Smooth muscle cell (in vitro differentiated cells): ENCODE measurements at regions not wholly inside any gene's neighbourhood (a gene's known extent, or its start where the extent isn't known, plus 50 kb on each side); places are given as distances from the start of the nearest gene placed in this dataset.

Experiments
- DNase-seq: peaks from one replicate; lab custom pipeline; 2025; ENCODE audit not compliant: unreplicated experiment; lab: John Stamatoyannopoulos, UW
- H2AFZ ChIP-seq: fragments of 200-600 bp; sonication (generic); 2 replicates; pipeline ENCODE4 v1.6.0; 2016; ENCODE audit warnings: antibody characterized with exemption, low read depth, mild to moderate bottlenecking
- H3F3A ChIP-seq: fragments of 200-600 bp; sonication (generic); 2 replicates; pipeline ENCODE4 v1.6.0; 2017; ENCODE audit warnings: antibody characterized with exemption, low read depth
- H3K27ac ChIP-seq: fragments of 200-600 bp; sonication (generic); 2 replicates; pipeline ENCODE4 v1.5.1; 2016; ENCODE audit warnings: low read depth, mild to moderate bottlenecking
- H3K27me3 ChIP-seq: fragments of 200-600 bp; sonication (generic); 2 replicates; pipeline ENCODE4 v1.6.1; 2016; ENCODE audit warnings: low read depth, mild to moderate bottlenecking
- H3K36me3 ChIP-seq: fragments of 200-600 bp; sonication (generic); 2 replicates; pipeline ENCODE4 v1.5.1; 2016; ENCODE audit warnings: low read depth
- H3K4me1 ChIP-seq: fragments of 200-600 bp; sonication (generic); 2 replicates; pipeline ENCODE4 v1.5.1; 2016; ENCODE audit warnings: low read depth
- H3K4me2 ChIP-seq: fragments of 200-600 bp; sonication (generic); 2 replicates; pipeline ENCODE4 v1.6.0; 2016; ENCODE audit warnings: mild to moderate bottlenecking
- H3K4me3 ChIP-seq: fragments of 200-600 bp; sonication (generic); 2 replicates; pipeline ENCODE4 v1.5.1; 2016; ENCODE audit warnings: mild to moderate bottlenecking
- H3K79me2 ChIP-seq: fragments of 200-600 bp; sonication (generic); 2 replicates; pipeline ENCODE4 v1.6.0; 2016; ENCODE audit warnings: low read depth, mild to moderate bottlenecking
- H3K9ac ChIP-seq: fragments of 200-600 bp; sonication (generic); 2 replicates; pipeline ENCODE4 v1.6.0; 2016; ENCODE audit warnings: low read depth
- H3K9me3 ChIP-seq: fragments of 200-600 bp; sonication (generic); replicated peaks from 2 replicates; pipeline ENCODE4 v1.5.1; 2016; ENCODE audit warnings: low read depth
- H4K20me1 ChIP-seq: fragments of 200-600 bp; sonication (generic); 2 replicates; pipeline ENCODE4 v1.6.0; 2016; ENCODE audit warnings: low read depth
- CTCF ChIP-seq: fragments of 200-600 bp; sonication (generic); IDR thresholded peaks from 2 replicates; pipeline ENCODE4 v1.5.1; 2017; ENCODE audit warnings: borderline replicate concordance, mild to moderate bottlenecking, antibody characterized with exemption; ENCODE audit not compliant: insufficient read depth, poor library complexity, severe bottlenecking
- WGBS: methylation state at CpG from one replicate; pipeline ENCODE4 v1.1.7; 2016; ENCODE audit warnings: low lambda C conversion rate; 5-methylcytosine and 5-hydroxymethylcytosine counted together

DNA sequence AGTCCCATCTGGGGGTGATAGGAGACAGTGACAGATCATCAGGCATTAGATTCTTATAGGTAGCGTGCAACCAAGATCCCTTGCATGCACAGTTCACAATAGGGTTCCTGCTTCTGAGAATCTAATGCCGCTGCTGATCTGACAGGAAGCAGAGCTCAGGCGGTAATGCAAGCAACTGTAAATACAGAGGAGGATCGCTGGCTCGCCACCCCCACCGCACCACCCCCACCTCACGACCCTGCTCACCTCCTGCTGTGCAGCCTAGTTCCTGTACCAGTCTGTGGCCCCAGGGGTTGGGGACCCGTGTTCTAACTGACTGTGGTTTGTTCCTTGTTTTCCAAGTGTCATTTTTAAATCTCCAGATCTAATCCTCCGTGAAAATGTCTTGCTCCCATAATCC is 89.0 kb upstream of the MAPK10 start:
- Histone ChIP-seq H4K20me1 (no peaks in the 10 kb centered on the region), H3K27ac (no peak overlapping the region), H3K36me3 (no peaks in the 10 kb centered on the region), H3K9me3 (no peaks in the 10 kb centered on the region), H2AFZ (peak overlapping the region; percentile 43), H3K79me2 (no peaks in the 10 kb centered on the region), H3K9ac (no peak overlapping the region), H3K4me2 (no peak overlapping the region), H3F3A (peaks cover 5% of the 10 kb centered on the region), H3K27me3 (no peaks in the 10 kb centered on the region), H3K4me1 (peaks cover 49% of the 10 kb centered on the region), H3K4me3 (no peak overlapping the region)
- no peak for TF ChIP-seq CTCF
- no peak for DNase-seq
- 38% methylated on average over 9 of the region's 9 CpGs for WGBS

- no peaks in the 10 kb centered on the region for H3K27me3 ChIP-seq
- 63% methylated on average over 5 of the region's 5 CpGs for WGBS
- no peak overlapping the region for H2AFZ ChIP-seq
- no peaks in the 10 kb centered on the region for H3K79me2 ChIP-seq
- no peak overlapping the region for H3K27ac ChIP-seq
- peaks cover 5% of the 10 kb centered on the region for H3F3A ChIP-seq
- no peaks in the 10 kb centered on the region for H3K36me3 ChIP-seq
- no peak overlapping the region for H3K4me3 ChIP-seq
- no peaks in the 10 kb centered on the region for H3K9me3 ChIP-seq
- peaks cover 55% of the 10 kb centered on the region for H3K4me1 ChIP-seq
- no peak overlapping the region for H3K9ac ChIP-seq
- no peak for TF ChIP-seq CTCF
- no peak for DNase-seq
- no peaks in the 10 kb centered on the region for H4K20me1 ChIP-seq
- H3K4me2 ChIP-seq, result no peak overlapping the region
Measured at GRCh38 chr4:86449746-86450588, 90.1 kb upstream of the MAPK10 start.

DNA sequence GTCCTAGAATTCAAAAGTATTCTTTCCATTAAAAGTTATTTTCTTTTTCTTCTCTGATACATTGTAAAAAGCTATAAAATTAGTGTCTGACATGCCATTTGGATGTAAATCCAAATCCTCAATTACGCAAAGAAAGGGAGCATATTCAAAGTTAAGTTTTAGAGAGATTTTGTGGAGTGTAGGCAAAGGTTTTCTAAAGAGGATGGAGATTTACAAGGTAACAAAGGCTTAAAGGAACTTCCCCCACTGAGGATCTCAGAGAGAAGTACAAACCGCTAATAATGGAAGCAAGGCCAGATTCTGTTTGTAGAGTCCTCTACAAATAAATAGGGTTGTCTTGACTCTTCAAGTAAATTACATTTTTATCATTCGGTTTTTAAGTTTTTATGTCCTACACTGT is 91.0 kb upstream of the MAPK10 start:
- no peak for DNase-seq
- Histone ChIP-seq H2AFZ (no peak overlapping the region), H3F3A (peaks cover 5% of the 10 kb centered on the region), H3K4me1 (peaks cover 55% of the 10 kb centered on the region), H3K9me3 (no peaks in the 10 kb centered on the region), H4K20me1 (no peaks in the 10 kb centered on the region), H3K27ac (no peak overlapping the region), H3K79me2 (no peaks in the 10 kb centered on the region), H3K36me3 (no peaks in the 10 kb centered on the region), H3K4me2 (peak overlapping the region; percentile 31), H3K27me3 (no peaks in the 10 kb centered on the region), H3K9ac (no peak overlapping the region), H3K4me3 (no peak overlapping the region)
- WGBS, result 48% methylated on average over 3 of the region's 3 CpGs
- no peak for TF ChIP-seq CTCF
